ENCODE measurements at regions not wholly inside any gene's neighbourhood (a gene's known extent, or its start where the extent isn't known, plus 50 kb on each side); places are given as distances from the start of the nearest gene placed in this dataset.

DNA sequence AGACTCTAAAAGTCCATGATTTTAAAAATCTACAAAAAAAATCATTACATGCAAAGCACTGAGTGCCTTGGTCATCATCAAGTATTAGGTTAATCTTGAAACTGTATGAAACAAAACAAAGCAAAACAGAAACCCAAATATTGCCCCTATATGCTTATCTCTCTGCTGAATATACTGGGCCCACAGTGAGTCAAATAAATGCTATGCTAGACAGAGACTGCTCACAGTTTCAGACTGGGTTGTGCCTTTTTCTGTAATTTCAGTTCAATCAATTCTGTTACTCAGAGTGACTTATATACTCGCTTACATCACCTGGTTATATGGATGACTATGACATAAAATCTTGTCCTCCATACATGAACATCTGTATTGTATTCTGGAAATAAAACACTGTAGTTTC is 257.1 kb upstream of the ACTRT1 start:
- DNase-seq (ENCODE audit: low spot score): no peak

DNA sequence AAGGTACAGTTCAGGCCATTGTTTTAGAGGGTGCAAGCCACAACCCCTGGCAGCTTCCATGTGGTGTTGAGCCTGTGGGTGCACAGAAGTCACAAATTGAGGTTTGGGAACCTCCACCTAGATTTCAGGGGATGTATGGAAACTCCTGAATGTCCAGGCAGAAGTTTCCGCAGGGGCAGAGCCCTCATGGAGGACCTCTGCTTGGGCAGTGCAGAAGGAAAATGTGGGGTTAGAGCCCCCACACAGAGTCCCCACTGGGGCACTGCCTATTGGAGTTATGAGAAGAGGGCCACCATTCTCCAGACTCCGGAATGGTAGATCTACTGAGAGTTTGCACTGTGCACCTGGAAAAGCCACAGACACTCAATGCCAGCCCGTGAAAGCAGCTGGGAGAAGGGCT is 242.0 kb upstream of the ACTRT1 start:
- no peak for DNase-seq (ENCODE audit: low spot score)

DNA sequence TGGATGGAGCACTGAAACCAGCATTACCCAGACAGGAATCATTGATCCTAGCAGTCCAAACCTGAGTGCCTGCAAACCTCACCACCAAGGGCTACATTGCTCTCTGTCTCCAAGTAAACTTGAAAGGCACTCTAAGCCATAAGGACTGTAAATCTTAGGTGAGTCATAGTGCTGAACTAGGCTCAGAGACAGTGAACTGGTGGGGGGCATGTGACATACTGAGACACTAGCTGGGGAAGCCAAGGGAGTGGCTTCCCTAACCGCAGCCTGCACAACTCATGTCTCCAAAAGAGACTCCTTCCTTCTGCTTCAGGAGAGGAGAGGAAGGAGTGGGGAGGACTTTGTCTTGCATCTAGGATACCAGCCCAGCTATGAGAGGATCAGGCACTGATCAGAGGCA is 235.5 kb upstream of the ACTRT1 start:
- no peak for DNase-seq (ENCODE audit: low spot score)

DNA sequence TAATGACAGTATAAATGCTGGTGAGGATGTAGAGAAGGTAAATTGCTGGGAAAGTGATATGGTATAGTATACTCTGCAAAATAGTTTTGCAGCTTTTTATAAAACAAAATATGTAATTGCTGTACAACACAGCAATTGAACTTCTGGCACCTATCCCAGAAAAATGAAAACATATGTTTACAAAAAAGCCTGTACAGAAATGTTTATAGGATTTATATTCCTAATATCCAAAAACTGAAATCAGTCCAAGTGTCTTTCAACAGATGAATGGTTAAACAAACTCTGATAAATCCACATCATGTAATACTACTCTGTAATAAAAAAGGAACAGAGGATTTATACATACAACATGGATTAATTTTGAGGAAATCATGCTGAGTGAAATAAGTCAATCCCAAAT is 198.4 kb upstream of the ACTRT1 start:
- DNase-seq (ENCODE audit: low spot score): no peak

DNA sequence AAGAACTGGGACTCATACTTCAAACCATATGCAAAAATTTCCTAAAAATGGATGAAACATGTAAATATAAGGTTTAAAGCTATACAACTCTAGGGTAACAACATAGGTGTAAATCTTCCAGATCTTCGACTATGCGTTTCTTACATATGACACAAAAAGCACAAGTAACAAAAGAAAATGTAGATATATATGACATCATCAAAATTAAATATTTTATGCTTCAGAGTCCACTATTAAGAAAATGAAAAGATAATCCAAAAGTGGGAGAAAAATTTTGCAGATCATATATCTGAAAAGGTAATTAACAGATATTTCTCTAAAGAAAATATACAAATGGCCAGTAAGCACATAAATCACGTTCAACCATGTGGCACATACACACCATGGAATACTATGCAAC is 164.2 kb upstream of the ACTRT1 start:
- DNase-seq (ENCODE audit: low spot score): no peak

DNA sequence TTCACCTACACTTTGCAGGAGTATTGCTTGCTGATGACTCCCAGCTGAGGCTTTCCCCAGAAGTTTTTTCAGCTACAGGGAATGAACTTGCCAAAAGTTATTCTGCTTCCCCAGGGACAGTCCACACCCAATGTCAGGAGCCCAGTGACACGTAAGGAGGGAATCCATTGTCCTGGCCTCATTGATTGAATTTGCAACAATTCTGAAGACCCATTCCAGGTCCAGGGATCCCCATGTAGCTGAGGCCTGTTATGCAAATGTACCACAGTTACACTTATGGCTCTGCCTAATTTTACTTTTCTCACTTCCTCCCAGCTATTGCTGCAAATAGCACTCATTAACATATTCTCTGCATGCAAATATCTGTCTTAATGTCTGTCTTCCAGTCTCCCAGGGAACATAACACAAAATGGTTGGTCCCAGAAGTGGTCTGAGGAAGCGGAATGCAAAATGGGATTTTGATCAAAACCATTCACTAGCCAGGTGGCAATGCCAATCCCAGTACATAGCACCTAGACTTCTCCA is 113.7 kb upstream of the ACTRT1 start:
- DNase-seq (ENCODE audit: low spot score): no peak

DNA sequence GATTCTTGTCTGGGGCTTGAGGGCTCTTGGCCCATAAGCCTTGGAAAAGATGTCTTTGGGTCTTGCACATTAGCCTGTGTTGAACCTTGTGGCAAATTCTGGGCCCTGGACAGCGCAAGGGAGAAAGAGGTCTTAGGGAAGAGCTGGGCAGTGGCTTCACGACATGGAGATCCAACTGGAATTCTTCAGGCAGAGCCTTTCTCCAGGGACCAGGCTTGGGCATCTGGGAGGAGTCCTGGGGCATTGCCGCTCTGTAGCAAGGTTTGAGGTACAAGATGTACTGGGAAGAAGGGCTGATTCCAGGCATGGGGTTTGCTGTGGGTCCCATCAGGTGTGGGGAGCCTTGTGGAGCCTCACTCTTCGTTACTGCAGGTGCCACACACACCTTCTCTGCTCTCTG is 104.0 kb upstream of the ACTRT1 start:
- no peak for DNase-seq (ENCODE audit: low spot score)

DNA sequence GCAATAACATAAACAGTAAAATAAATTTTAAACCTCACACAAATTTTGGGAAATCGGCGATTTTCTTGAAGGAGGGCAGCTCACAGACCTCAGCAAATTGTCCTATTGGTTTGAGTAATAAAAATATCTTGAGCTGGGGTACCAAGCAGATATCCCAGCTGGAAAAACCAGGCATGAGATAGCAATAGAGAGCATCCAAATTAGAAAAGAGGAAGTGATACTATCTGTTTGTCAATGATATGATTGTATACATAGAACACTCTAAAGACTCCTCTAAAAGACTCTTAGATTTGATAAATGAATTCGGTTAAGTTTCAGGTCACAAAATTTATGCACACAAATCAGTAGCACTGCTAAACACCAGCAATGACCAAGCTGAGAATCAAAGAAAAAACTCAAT is 90.5 kb upstream of the ACTRT1 start:
- DNase-seq (ENCODE audit: low spot score): no peak

DNA sequence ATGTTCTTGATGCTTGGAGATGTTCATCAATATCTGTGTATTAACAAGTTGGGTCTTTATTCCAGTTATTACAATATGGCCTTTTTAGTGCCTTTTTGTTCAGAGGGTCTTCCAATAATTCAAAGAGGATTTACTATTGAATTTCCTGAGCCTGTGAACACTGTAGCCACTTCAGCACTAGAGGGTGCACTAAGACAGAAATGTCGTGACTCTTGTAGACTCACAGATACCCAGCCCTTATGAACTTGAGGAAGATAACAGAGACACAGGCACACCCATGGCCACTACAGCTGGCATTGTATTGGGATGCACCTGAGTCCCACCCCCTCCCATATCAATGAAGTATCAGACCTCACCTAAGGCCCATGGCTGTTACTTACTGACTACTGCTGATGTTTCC is 54.4 kb upstream of the ACTRT1 start:
- no peak for DNase-seq (ENCODE audit: low spot score)

DNA sequence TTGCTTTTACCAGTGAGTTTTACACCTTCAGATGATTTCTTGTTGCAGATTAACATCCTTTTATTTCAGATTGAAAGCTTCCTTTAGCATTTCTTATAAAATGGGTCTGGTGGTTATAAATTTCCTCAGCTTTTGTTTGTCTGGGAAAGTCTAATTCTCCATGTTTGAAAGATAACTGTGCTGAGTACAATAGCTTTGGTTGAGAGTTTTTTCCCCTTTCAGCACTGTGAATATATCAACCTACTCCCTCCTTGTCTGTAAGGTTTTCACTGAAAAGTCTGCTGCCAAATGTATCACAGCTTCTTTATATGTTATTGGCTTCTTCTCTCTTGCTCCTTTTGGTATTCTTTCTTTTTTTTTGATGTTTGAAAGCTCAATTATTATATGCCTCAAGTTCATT is 53.5 kb upstream of the ACTRT1 start:
- DNase-seq (ENCODE audit: low spot score): no peak

All from AG20443 (cell line).